NCI-H2171 (cell line): ENCODE measurements at regions not wholly inside any gene's neighbourhood (a gene's known extent, or its start where the extent isn't known, plus 50 kb on each side); places are given as distances from the start of the nearest gene placed in this dataset.

Source experiments
- DNase-seq: peaks from one replicate; lab custom pipeline; 2025; lab: John Stamatoyannopoulos, UW

- DNase-seq: no peak
Measured at GRCh38 chr7:114112806-114113205, 194.0 kb upstream of the PPP1R3A start.

- no peak for DNase-seq
Measured at GRCh38 chr7:114110666-114111065, 191.9 kb upstream of the PPP1R3A start.

- DNase-seq: no peak
Measured at GRCh38 chr7:114109721-114110120, 190.9 kb upstream of the PPP1R3A start.

- no peak for DNase-seq
Measured at GRCh38 chr7:114109304-114109703, 190.5 kb upstream of the PPP1R3A start.

GRCh38 chr7:114108510-114108909, 189.7 kb upstream of the PPP1R3A start:
- no peak for DNase-seq

GRCh38 chr7:114107522-114107921, 188.7 kb upstream of the PPP1R3A start:
- no peak for DNase-seq

- DNase-seq: no peak
Measured at GRCh38 chr7:114104035-114104434, 185.2 kb upstream of the PPP1R3A start.

GRCh38 chr7:114102996-114103395, 184.2 kb upstream of the PPP1R3A start:
- DNase-seq: no peak

- no peak for DNase-seq
Measured at GRCh38 chr7:114102131-114102530, 183.3 kb upstream of the PPP1R3A start.

- DNase-seq: no peak
Measured at GRCh38 chr7:114100810-114101209, 182.0 kb upstream of the PPP1R3A start.

- no peak for DNase-seq
Measured at GRCh38 chr7:114099337-114099736, 180.5 kb upstream of the PPP1R3A start.

- no peak for DNase-seq
Measured at GRCh38 chr7:114095885-114096284, 177.1 kb upstream of the PPP1R3A start.

- DNase-seq: no peak
Measured at GRCh38 chr7:114088470-114088940, 169.7 kb upstream of the PPP1R3A start.

- peak; percentile 22 for DNase-seq
Measured at GRCh38 chr7:114087653-114088469, 169.1 kb upstream of the PPP1R3A start.

- DNase-seq: peak; percentile 9
Measured at GRCh38 chr7:114086914-114087652, 168.3 kb upstream of the PPP1R3A start.

GRCh38 chr7:114086537-114086913, 167.7 kb upstream of the PPP1R3A start:
- DNase-seq: no peak

- peak; percentile 94 for DNase-seq
Measured at GRCh38 chr7:114085592-114086501, 167.0 kb upstream of the PPP1R3A start.

- DNase-seq: peak; percentile 61
Measured at GRCh38 chr7:114085313-114085591, 166.4 kb upstream of the PPP1R3A start.

- peak; percentile 39 for DNase-seq
Measured at GRCh38 chr7:114084472-114085312, 165.9 kb upstream of the PPP1R3A start.

GRCh38 chr7:114084002-114084471, 165.2 kb upstream of the PPP1R3A start:
- DNase-seq: no peak
